Vagina (tissue), 2 donors: ENCODE measurements at regions not wholly inside any gene's neighbourhood (a gene's known extent, or its start where the extent isn't known, plus 50 kb on each side); places are given as distances from the start of the nearest gene placed in this dataset.

Experiments
- POLR2A ChIP-seq, 2 donors: fragments of 450-650 bp; IDR thresholded peaks; one replicate each; pipeline ENCODE4 v1.6.1; 2017; ENCODE audit warnings: antibody characterized with exemption in 2 of 2, mild to moderate bottlenecking in 2 of 2, moderate library complexity in 2 of 2
- POLR2AphosphoS5 ChIP-seq, 2 donors: sonication (generic); formaldehyde crosslinking; IDR thresholded peaks; one replicate each; pipeline ENCODE4 v1.9.0; 2017; ENCODE audit warnings: antibody characterized with exemption in 2 of 2, mild to moderate bottlenecking in 2 of 2, low read depth in 1 of 2; ENCODE audit not compliant: insufficient read depth in 1 of 2
- TF ChIP-seq, protein P1 (sequence below), 3 experiments: fragments of 450-650 bp in 2 of 3; fragments of 200-600 bp in 1 of 3; sonication (generic) in 1 of 3; IDR thresholded peaks; one replicate each; pipeline ENCODE4 v1.5.1; 2017 to 2019; ENCODE audit warnings: antibody characterized with exemption in 3 of 3, mild to moderate bottlenecking in 2 of 3, moderate library complexity in 2 of 3

GRCh38 chr6:98215531-98215930 lies 618.8 kb upstream of the POU3F2 start:
- TF ChIP-seq, protein P1, sequence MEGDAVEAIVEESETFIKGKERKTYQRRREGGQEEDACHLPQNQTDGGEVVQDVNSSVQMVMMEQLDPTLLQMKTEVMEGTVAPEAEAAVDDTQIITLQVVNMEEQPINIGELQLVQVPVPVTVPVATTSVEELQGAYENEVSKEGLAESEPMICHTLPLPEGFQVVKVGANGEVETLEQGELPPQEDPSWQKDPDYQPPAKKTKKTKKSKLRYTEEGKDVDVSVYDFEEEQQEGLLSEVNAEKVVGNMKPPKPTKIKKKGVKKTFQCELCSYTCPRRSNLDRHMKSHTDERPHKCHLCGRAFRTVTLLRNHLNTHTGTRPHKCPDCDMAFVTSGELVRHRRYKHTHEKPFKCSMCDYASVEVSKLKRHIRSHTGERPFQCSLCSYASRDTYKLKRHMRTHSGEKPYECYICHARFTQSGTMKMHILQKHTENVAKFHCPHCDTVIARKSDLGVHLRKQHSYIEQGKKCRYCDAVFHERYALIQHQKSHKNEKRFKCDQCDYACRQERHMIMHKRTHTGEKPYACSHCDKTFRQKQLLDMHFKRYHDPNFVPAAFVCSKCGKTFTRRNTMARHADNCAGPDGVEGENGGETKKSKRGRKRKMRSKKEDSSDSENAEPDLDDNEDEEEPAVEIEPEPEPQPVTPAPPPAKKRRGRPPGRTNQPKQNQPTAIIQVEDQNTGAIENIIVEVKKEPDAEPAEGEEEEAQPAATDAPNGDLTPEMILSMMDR (IDR thresholded peaks at IDR 0.05), result no peak
- TF ChIP-seq POLR2A (IDR thresholded peaks at IDR 0.05) (no peak), POLR2AphosphoS5 (IDR thresholded peaks at IDR 0.05; ENCODE audit: insufficient read depth in 1 of 2, low read depth in 1 of 2) (no peak)
